ENCODE measurements at regions not wholly inside any gene's neighbourhood (a gene's known extent, or its start where the extent isn't known, plus 50 kb on each side); places are given as distances from the start of the nearest gene placed in this dataset.
A peak's percentile ranks its signal among the peaks of the same experiment; 100 is the strongest.
"Not testable (repeated sequence)": the region's sequence is repeated elsewhere in the genome, so short reads cannot be mapped to it uniquely, and the experiment has no call there.

- DNase-seq (ENCODE audit: low spot score) (no peak), ATAC-seq (no peak)
- intact Hi-C loops (cut with DNase I): no loop called here
These were observed 621.2 kb upstream of the CDH6 start for GRCh38 chr5:30572279-30572678.

DNA sequence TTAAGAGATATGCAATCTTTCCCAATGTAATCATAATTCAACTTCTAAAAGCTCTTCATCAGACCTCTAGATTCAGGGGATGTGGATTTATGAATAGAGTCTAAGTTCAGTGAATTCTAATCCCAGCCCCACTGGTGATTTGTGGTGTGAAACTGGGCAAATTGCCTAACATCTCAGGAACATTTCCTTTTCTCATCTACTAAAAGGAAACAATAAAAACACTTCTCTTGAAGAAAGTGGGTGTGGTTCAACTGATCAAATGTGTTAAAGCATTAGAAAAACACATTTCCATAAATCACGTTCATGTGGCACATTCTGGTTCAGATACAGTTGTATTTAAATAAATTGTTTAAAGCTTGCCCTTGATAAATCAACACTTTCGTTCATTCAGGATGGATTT, 631.7 kb upstream of the CDH6 start:
- intact Hi-C loops (cut with DNase I): no loop called here
- ATAC-seq (no peak), DNase-seq (ENCODE audit: low spot score) (no peak)

GRCh38 chr5:30551618-30552017, 641.9 kb upstream of the CDH6 start:
- no peak for DNase-seq (ENCODE audit: low spot score)
- intact Hi-C loops (cut with DNase I): no loop called here
- ATAC-seq: no peak

DNA sequence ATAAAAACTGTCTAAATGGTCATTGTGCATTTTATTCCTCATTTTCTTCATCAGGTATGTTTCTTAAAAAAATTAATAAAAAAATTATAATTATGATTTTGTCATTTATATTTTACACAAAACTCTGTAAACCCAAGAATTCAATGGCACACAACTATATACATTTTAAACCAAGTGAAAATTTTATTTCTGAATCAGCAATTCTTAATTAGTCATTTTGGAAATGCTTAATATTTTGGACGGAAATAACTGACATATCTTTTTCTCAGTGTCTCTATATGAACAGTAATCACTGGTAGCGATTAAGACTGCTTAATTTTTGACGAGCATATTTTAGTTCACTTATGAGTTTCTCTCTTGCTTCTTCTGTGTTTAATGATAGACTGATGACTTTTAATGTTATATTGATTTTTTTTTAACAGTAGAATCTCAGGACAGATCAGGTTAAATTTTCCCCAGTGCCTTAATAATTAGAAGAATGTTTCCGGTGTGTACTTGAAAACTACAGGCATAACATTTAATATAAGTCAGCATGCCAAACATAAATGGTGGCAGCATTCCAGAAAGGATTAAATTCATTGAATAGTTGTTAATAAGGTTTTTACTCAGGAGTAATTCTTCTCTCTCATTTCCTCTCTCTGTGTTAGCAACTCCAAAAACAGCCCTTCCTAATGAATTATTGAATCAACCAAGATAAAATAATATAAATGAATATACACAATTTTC, 644.7 kb upstream of the CDH6 start:
- DNase-seq (ENCODE audit: low spot score) (no peak), ATAC-seq (no peak)
- intact Hi-C loops (cut with DNase I): no loop called here

- ATAC-seq (no peak), DNase-seq (ENCODE audit: low spot score) (no peak)
- intact Hi-C loops (cut with DNase I): no loop called here
These were observed 653.3 kb upstream of the CDH6 start for GRCh38 chr5:30540150-30540549.

GRCh38 chr5:30539004-30539634, 654.4 kb upstream of the CDH6 start:
- ATAC-seq (peak; percentile 73), DNase-seq (ENCODE audit: low spot score) (peak; percentile 56)
- intact Hi-C loops (cut with DNase I): no loop called here

DNA sequence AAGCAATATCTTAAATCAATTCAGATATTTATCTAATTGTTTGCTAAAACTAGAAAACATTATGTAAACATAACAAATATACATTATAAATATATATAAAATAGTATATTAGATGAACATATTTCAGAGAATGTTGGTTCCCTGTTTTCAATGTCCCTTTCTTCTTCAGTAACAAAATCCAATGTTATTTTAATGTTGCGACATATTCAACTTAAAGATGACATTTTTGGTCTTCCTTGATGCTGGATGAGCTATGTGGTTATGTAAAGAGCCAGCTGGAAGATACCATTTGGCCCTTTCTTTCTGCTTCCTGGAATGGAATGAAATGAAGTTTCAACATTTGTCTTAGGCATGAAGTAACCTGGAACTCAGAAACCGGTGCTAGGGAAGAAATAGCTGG, 668.1 kb upstream of the CDH6 start:
- intact Hi-C loops (cut with DNase I): no loop called here
- ATAC-seq (no peak), DNase-seq (ENCODE audit: low spot score) (no peak)

- ATAC-seq: no peak
- no peak for DNase-seq (ENCODE audit: low spot score)
- intact Hi-C loops (cut with DNase I): no loop called here
These were observed 669.1 kb upstream of the CDH6 start for GRCh38 chr5:30524428-30524827.

DNA sequence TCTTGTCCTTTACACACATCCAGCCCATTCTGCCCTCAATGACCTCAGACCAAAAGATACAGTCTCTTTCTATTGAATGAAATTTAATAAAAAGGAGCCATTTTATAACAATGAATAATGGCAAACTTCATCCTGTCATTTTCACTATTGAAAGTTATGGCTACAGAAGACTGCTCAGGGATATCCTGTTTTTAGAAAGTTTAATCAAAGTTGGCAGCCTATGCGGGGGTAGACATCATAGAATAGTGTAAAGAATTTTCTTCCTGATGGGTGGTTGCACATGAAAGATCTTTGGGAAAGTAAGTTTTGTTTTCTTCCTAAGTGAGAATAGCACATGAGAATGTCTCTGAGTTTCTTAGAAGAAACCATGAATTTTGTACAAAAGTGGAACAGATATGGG, 670.4 kb upstream of the CDH6 start:
- DNase-seq (ENCODE audit: low spot score) (no peak), ATAC-seq (no peak)
- intact Hi-C loops (cut with DNase I): no loop called here

- intact Hi-C loops (cut with DNase I): no loop called here
- ATAC-seq (no peak), DNase-seq (ENCODE audit: low spot score) (no peak)
These were observed 688.2 kb upstream of the CDH6 start for GRCh38 chr5:30505014-30505886.

- DNase-seq (ENCODE audit: low spot score): no peak
- intact Hi-C loops (cut with DNase I): no loop called here
- ATAC-seq: no peak
These were observed 691.2 kb upstream of the CDH6 start for GRCh38 chr5:30502277-30502676.

DNA sequence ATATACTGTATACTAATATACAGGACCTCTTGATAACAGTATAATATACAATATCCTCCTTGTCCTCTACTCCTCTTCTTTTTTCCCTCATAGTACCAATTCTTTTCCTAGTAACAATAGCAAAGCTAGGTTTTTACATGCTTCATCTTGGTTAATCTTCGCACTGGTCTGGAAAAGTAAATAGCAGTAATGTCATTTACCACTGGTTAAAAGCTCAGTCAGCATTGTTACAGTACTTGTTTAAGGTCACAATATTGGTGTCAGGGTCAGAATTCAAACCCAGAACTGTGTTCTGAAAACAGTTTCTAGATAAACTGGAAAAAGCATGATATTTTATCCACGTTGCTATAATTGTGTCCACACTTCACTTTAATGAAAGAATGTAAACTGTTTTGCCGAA, 692.4 kb upstream of the CDH6 start:
- ATAC-seq (no peak), DNase-seq (ENCODE audit: low spot score) (no peak)
- intact Hi-C loops (cut with DNase I): no loop called here

DNA sequence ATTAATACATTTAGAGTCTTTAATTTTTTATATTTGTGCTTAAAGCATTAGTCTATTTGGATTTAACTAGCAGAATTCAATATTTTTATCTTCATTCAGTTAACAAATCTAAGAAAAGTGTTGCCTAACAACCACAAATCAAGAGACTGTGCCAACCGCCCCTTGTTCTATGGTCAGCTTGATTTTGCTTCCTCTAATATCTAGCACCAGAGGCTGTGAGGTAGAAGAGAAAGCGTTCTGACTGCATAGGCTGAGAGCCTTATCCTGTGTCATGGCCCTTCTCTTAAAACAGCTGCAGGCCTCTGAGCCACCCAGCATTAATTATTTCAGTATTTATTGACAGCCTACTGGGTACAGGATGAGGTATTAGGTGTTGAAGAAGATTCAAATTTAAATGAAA, 693.0 kb upstream of the CDH6 start:
- intact Hi-C loops (cut with DNase I): no loop called here
- DNase-seq (ENCODE audit: low spot score) (no peak), ATAC-seq (no peak)

- ATAC-seq (no peak), DNase-seq (ENCODE audit: low spot score) (no peak)
- intact Hi-C loops (cut with DNase I): no loop called here
These were observed 694.1 kb upstream of the CDH6 start for GRCh38 chr5:30499402-30499801.

- intact Hi-C loops (cut with DNase I): no loop called here
- no peak for DNase-seq (ENCODE audit: low spot score)
- no peak for ATAC-seq
These were observed 694.5 kb upstream of the CDH6 start for GRCh38 chr5:30498972-30499371.

DNA sequence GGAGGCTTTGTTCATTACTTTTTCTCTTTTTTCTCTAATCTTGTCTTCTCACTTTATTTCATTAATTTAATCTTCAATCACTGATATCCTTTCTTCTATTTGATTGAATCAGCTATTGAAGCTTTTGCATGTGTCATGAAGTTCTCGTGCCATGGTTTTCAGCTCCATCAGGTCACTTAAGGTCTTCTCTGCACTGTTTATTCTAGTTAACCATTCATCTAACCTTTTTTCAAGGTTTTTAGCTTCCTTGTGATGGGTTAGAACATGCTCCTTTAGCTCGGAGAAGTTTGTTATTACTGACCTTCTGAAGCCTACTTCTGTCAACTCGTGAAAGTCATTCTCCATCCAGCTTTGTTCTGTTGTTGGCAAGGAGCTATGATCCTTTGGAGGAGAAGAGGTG, 695.0 kb upstream of the CDH6 start:
- ATAC-seq; intact Hi-C loops (cut with DNase I); DNase-seq (ENCODE audit: low spot score): not testable (repeated sequence)

DNA sequence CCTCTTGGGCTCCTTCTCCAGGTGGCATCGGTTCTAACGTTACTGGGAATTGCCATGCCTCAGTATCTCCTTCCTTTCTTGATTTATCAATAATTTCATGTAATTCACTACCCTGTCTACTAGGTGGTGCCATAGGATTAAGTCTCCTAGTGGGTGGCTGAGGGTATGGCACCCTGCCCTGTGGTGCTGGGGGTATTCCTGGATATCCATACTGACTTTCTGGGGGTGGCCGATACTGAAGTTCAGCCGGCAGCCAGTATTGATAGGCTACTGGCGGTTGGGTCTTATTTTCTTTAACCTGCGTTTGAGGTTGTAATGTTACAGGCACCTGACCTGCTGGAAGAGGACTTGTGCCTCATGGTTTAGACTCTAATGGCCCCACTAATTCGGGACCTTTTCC, 699.4 kb upstream of the CDH6 start:
- intact Hi-C loops (cut with DNase I); DNase-seq (ENCODE audit: low spot score); ATAC-seq: not testable (repeated sequence)

DNA sequence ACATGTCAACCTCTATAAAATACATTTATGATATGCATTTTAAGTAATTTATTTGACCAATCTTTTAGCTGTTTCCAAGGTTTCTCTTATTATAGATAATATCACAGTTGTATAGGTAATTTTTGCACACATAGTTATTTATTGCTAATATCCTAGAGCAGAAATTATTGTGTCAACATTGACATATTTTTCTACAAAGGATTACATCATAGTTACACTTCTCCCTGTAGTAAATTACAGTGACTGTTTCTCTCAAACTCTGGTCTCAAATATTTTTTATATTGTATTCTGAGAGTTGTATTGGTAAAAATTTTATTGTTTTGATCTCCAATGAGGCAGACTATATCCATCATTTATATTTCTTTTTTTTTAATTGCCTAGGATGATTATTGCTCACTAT, 714.4 kb upstream of the CDH6 start:
- DNase-seq (ENCODE audit: low spot score) (no peak), ATAC-seq (no peak)
- intact Hi-C loops (cut with DNase I): loop anchor here (5.0 kb wide), 1 partner anchor 1238 kb away; no protein-coding TSS in a partner anchor

DNA sequence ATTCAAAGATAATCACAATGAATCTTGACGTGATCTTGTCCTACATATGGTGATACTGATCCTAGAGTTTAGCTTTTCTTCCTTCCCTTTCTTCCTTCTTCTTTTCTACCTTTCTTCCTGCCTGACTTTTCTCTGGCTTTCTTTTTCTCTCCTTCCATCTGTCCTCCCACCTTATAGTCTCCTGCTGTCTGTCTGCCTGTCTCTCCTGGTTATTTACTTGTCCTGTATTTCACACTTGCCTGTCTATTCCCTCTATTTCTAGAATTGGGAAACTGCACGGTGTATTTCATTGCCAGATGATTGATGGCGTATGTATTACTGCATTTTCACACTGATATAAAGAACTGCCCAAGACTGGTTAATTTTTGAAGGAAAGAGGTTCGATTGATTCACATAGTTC, 718.1 kb upstream of the CDH6 start:
- no peak for DNase-seq (ENCODE audit: low spot score)
- no peak for ATAC-seq
- intact Hi-C loops (cut with DNase I): loop anchor here (5.0 kb wide), 1 partner anchor 1242 kb away; no protein-coding TSS in a partner anchor

DNA sequence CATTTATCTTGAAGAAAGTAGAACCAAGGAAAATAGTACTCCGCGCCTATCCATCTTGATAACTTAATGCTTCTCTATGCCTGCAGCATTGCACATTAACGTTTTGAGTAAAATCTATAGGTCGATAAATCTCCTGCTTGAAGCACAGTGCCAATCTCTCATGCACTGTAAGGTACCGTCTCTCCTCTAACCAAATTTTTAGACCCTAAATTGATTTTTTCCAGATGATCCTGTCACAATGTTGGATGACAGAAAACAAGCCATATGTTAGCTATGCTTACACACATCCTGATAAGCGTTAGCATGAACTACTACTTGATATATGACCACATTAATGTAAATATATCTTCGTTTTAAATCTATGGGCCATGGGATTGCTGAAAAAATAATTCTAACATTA, 723.8 kb upstream of the CDH6 start:
- ATAC-seq (no peak), DNase-seq (ENCODE audit: low spot score) (no peak)
- intact Hi-C loops (cut with DNase I): no loop called here
